Caco-2 (cell line): ENCODE measurements at regions not wholly inside any gene's neighbourhood (a gene's known extent, or its start where the extent isn't known, plus 50 kb on each side); places are given as distances from the start of the nearest gene placed in this dataset.

Source experiments
- BruUV-seq: library from RNA; stranded (reverse); fragments of 400-500 nt; replicated peaks from 2 replicates; lab custom pipeline; 2021; lab: Mats Ljungman, UMichigan
- CTCF ChIA-PET: fragments of 300-600 bp; sonication (Branson Sonifier 250); formaldehyde crosslinking; loops from one replicate; lab custom pipeline; 2022; ENCODE audit warnings: antibody characterized with exemption; lab: Charles Lee
- POLR2A ChIA-PET: fragments of 300-600 bp; sonication (Branson Sonifier 250); formaldehyde crosslinking; loops from one replicate; lab custom pipeline; 2022; ENCODE audit warnings: antibody characterized with exemption; lab: Charles Lee
- DNase-seq, 2 experiments: peaks; one replicate each; pipeline versions ENCODE4 v3.0.0 to v3.0.0-alpha.2; 2020 to 2022
- H3K27me3 ChIP-seq: replicated peaks from 2 replicates; pipeline ENCODE4 v1.6.0; 2011; ENCODE audit warnings: low read length; ENCODE audit not compliant: control insufficient read depth, insufficient read depth
- H3K36me3 ChIP-seq: 2 replicates; pipeline ENCODE4 v1.5.1; 2011; ENCODE audit warnings: low read length; ENCODE audit not compliant: control insufficient read depth, insufficient read depth
- H3K4me1 ChIP-seq: fragments of 250-450 bp; sonication (Bioruptor Pico); 2 replicates; pipeline ENCODE4 v1.5.1; 2020; ENCODE audit warnings: mild to moderate bottlenecking
- H3K4me3 ChIP-seq: 2 replicates; pipeline ENCODE4 v1.5.1; 2011; ENCODE audit warnings: low read depth, mild to moderate bottlenecking, control low read depth, low read length
- H3K9me3 ChIP-seq: fragments of 250-450 bp; sonication (Bioruptor Pico); 2 replicates; pipeline ENCODE4 v1.5.1; 2020; ENCODE audit warnings: mild to moderate bottlenecking, moderate library complexity
- H3K27ac Mint-ChIP-seq: one replicate; pipeline ENCODE4 v1.8.0; 2022; ENCODE audit warnings: mixed read lengths; ENCODE audit not compliant: unreplicated experiment
- H3K27me3 Mint-ChIP-seq: one replicate; pipeline ENCODE4 v1.8.0; 2022; ENCODE audit warnings: mixed read lengths; ENCODE audit not compliant: insufficient read depth, unreplicated experiment
- H3K36me3 Mint-ChIP-seq: one replicate; pipeline ENCODE4 v1.8.0; 2022; ENCODE audit warnings: mild to moderate bottlenecking, mixed read lengths; ENCODE audit not compliant: insufficient read depth, unreplicated experiment
- H3K4me1 Mint-ChIP-seq: one replicate; pipeline ENCODE4 v1.8.0; 2022; ENCODE audit warnings: low read depth, mixed read lengths; ENCODE audit not compliant: unreplicated experiment
- H3K4me3 Mint-ChIP-seq: one replicate; pipeline ENCODE4 v1.8.0; 2022; ENCODE audit warnings: mild to moderate bottlenecking, moderate library complexity, mixed read lengths; ENCODE audit not compliant: unreplicated experiment
- H3K9me3 Mint-ChIP-seq: one replicate; pipeline ENCODE4 v1.8.0; 2022; ENCODE audit warnings: mixed read lengths; ENCODE audit not compliant: unreplicated experiment
- intact Hi-C: fragments of 100-400 bp; cut with micrococcal nuclease; formaldehyde crosslinking; loops from one replicate; pipeline ENCODE4 v1.10.0; 2022; ENCODE audit not compliant: unreplicated experiment
- TF ChIP-seq, protein P1 (sequence below), 2 experiments: fragments of 200-600 bp in 1 of 2; IDR thresholded peaks; 1 replicate in 1 of 2; 2 replicates in 1 of 2; pipeline versions ENCODE4 v1.5.1 to v1.8.0; 2011 to 2022; ENCODE audit warnings: antibody characterized with exemption in 1 of 2, control low read depth in 1 of 2, inconsistent platforms in 1 of 2, low read depth in 1 of 2, low read length in 1 of 2, mild to moderate bottlenecking in 1 of 2, moderate library complexity in 1 of 2; ENCODE audit not compliant: insufficient read depth in 1 of 2, severe bottlenecking in 1 of 2, unreplicated experiment in 1 of 2

- no peaks in the 10 kb centered on the region for H3K27me3 ChIP-seq
- BruUV-seq = no TSS peak
- H3K36me3 ChIP-seq = no peaks in the 10 kb centered on the region
- POLR2A ChIA-PET = no interaction called here
- CTCF ChIA-PET = no interaction called here
- Mint-ChIP-seq H3K27me3 (peaks cover 5% of the 10 kb centered on the region), H3K9me3 (peaks cover 15% of the 10 kb centered on the region), H3K27ac (no peak overlapping the region), H3K4me1 (no peaks in the 10 kb centered on the region), H3K36me3 (no peaks in the 10 kb centered on the region), H3K4me3 (no peak overlapping the region)
- H3K9me3 ChIP-seq = peaks cover 16% of the 10 kb centered on the region
- H3K4me3 ChIP-seq = no peak overlapping the region
- no peak for DNase-seq
- intact Hi-C loops = no loop called here
- TF ChIP-seq, protein P1, sequence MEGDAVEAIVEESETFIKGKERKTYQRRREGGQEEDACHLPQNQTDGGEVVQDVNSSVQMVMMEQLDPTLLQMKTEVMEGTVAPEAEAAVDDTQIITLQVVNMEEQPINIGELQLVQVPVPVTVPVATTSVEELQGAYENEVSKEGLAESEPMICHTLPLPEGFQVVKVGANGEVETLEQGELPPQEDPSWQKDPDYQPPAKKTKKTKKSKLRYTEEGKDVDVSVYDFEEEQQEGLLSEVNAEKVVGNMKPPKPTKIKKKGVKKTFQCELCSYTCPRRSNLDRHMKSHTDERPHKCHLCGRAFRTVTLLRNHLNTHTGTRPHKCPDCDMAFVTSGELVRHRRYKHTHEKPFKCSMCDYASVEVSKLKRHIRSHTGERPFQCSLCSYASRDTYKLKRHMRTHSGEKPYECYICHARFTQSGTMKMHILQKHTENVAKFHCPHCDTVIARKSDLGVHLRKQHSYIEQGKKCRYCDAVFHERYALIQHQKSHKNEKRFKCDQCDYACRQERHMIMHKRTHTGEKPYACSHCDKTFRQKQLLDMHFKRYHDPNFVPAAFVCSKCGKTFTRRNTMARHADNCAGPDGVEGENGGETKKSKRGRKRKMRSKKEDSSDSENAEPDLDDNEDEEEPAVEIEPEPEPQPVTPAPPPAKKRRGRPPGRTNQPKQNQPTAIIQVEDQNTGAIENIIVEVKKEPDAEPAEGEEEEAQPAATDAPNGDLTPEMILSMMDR (IDR thresholded peaks at IDR 0.05; ENCODE audit: insufficient read depth in 1 of 2, low read depth in 1 of 2, low read length in 1 of 2, severe bottlenecking in 1 of 2, unreplicated experiment in 1 of 2) = no peak
- no peaks in the 10 kb centered on the region for H3K4me1 ChIP-seq
Measured at GRCh38 chr4:8710946-8711345, 118.4 kb downstream of the CPZ start.

DNA sequence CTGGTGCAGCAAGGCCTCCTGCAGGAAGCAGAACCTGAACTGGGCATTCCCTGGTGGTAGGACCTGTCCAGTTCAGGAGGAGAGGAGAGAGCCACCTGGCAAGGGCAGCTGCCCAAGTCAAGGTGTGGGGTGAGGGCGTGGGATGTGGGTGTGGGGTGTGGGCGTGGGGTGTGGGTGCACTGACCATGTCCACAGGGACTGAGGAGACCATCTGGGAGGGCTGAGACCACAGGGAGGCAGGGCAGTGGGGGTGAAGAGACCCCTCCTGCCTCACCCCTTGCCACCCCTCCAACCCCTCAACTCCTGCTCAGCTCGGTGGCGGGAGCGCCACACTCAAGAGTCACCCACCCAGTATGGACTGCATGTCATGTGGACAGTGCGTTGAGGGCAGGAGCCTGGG lies 117.9 kb downstream of the CPZ start:
- peaks cover 14% of the 10 kb centered on the region for H3K9me3 ChIP-seq
- H3K36me3 Mint-ChIP-seq = no peaks in the 10 kb centered on the region
- H3K27ac Mint-ChIP-seq = no peak overlapping the region
- no TSS peak for BruUV-seq
- no peaks in the 10 kb centered on the region for H3K36me3 ChIP-seq
- peaks cover 5% of the 10 kb centered on the region for H3K27me3 Mint-ChIP-seq
- CTCF ChIA-PET = no interaction called here
- POLR2A ChIA-PET = no interaction called here
- no peak overlapping the region for H3K4me3 ChIP-seq
- H3K9me3 Mint-ChIP-seq = peaks cover 15% of the 10 kb centered on the region
- no peaks in the 10 kb centered on the region for H3K27me3 ChIP-seq
- no peak for DNase-seq
- H3K4me1 Mint-ChIP-seq = no peaks in the 10 kb centered on the region
- intact Hi-C loops = no loop called here
- no peak overlapping the region for H3K4me3 Mint-ChIP-seq
- TF ChIP-seq, protein P1 (IDR thresholded peaks at IDR 0.05; ENCODE audit: insufficient read depth in 1 of 2, low read depth in 1 of 2, low read length in 1 of 2, severe bottlenecking in 1 of 2, unreplicated experiment in 1 of 2) = no peak
- H3K4me1 ChIP-seq = no peaks in the 10 kb centered on the region

DNA sequence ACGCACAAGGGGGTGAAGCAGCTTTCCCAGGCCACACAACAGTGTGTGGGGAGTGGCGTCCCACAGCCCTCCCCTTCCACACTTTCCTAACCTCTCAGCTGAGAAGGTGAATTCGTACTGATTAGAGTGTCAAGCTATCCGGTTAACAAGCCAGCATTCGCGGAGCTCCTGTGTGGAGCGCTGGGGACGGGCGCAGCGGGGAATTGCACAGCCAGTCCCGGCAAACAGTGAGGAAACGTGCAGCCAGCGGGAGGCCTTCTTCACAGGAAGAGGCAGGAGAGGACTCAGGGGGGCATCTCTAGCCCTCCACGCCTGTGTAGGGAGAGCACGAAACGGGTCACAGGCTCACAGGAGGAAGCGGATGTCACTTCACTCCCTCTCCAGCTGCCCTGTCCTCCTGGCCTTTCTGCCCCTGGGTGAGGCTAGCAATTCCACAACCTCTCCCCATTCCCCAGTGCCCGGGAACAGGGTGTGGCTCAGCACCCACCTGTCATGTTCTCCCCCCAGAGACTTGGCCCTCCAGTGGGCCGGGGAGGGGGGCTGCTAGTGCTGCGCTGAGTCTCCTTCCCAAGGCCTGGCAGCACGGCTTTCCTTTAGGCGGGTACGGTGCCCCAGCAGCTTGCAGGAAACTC lies 117.3 kb downstream of the CPZ start:
- POLR2A ChIA-PET = no interaction called here
- intact Hi-C loops = no loop called here

More for the DNA sequence above, 117.3 kb downstream of the CPZ start:
- Mint-ChIP-seq H3K9me3 (peaks cover 15% of the 10 kb centered on the region), H3K4me1 (no peaks in the 10 kb centered on the region), H3K36me3 (no peaks in the 10 kb centered on the region), H3K27me3 (peaks cover 5% of the 10 kb centered on the region), H3K4me3 (no peak overlapping the region), H3K27ac (no peak overlapping the region)
- Histone ChIP-seq H3K36me3 (no peaks in the 10 kb centered on the region), H3K9me3 (peaks cover 8% of the 10 kb centered on the region), H3K4me3 (no peak overlapping the region), H3K4me1 (no peaks in the 10 kb centered on the region), H3K27me3 (no peaks in the 10 kb centered on the region)
- no peak for DNase-seq
- CTCF ChIA-PET = no interaction called here
- BruUV-seq = no TSS peak
- TF ChIP-seq, protein P1 (IDR thresholded peaks at IDR 0.05; ENCODE audit: insufficient read depth in 1 of 2, low read depth in 1 of 2, low read length in 1 of 2, severe bottlenecking in 1 of 2, unreplicated experiment in 1 of 2) = no peak
